SK-N-SH (cell line): ENCODE measurements at regions not wholly inside any gene's neighbourhood (a gene's known extent, or its start where the extent isn't known, plus 50 kb on each side); places are given as distances from the start of the nearest gene placed in this dataset.

Experiments
- CTCF ChIA-PET: fragments of 300-600, 350-600 bp; formaldehyde crosslinking; extraction: SDS; loops from one replicate; lab custom pipeline; 2021; lab: Yijun Ruan, JAX
- POLR2A ChIA-PET: fragments of 350-600 bp; sonication (Branson Sonifier 250); formaldehyde crosslinking; extraction: SDS; loops from one replicate; lab custom pipeline; 2020; ENCODE audit warnings: antibody characterized with exemption, inconsistent platforms; lab: Yijun Ruan, JAX
- DNase-seq: peaks from one replicate; pipeline ENCODE4 v3.0.0; 2012
- H2AFZ ChIP-seq: fragments of 200-600 bp; sonication (generic); 2 replicates; pipeline ENCODE4 v1.8.1; 2016; ENCODE audit warnings: antibody characterized with exemption, mild to moderate bottlenecking, low read depth
- H3F3A ChIP-seq: fragments of 200-600 bp; sonication (generic); replicated peaks from 2 replicates; pipeline ENCODE3; 2016; ENCODE audit warnings: antibody characterized with exemption, mild to moderate bottlenecking; ENCODE audit not compliant: insufficient read depth
- H3K27ac ChIP-seq, 2 experiments: fragments of 200-500 bp in 1 of 2; fragments of 200-600 bp in 1 of 2; sonication (Bioruptor generic) in 1 of 2; sonication (generic), shearing (Covaris generic) in 1 of 2; 2 replicates each; pipeline versions ENCODE4 v1.5.1 to v1.6.1; 2014 to 2016; ENCODE audit warnings: low read depth in 2 of 2, inconsistent platforms in 1 of 2, low read length in 1 of 2, mild to moderate bottlenecking in 1 of 2, mixed read lengths in 1 of 2
- H3K27me3 ChIP-seq: fragments of 200-600 bp; sonication (generic), shearing (Covaris generic); 2 replicates; pipeline ENCODE4 v1.6.1; 2016; ENCODE audit warnings: mixed run types; ENCODE audit not compliant: insufficient read depth
- H3K36me3 ChIP-seq, 2 experiments: fragments of 200-500 bp in 1 of 2; fragments of 200-600 bp in 1 of 2; sonication (Bioruptor generic) in 1 of 2; sonication (generic) in 1 of 2; replicated peaks in 1 of 2; 2 replicates each; pipeline versions ENCODE3 to v1.5.1; 2014 to 2016; ENCODE audit warnings: low read length in 1 of 2, mild to moderate bottlenecking in 1 of 2; ENCODE audit not compliant: insufficient read depth in 2 of 2, control insufficient read depth in 1 of 2
- H3K4me1 ChIP-seq, 2 experiments: fragments of 200-500 bp in 1 of 2; fragments of 200-600 bp in 1 of 2; sonication (Bioruptor generic) in 1 of 2; sonication (generic), shearing (Covaris generic) in 1 of 2; 2 replicates each; pipeline versions ENCODE4 v1.5.1 to v1.6.1; 2014 to 2016; ENCODE audit warnings: low read depth in 1 of 2, low read length in 1 of 2, mixed run types in 1 of 2; ENCODE audit not compliant: insufficient read depth in 2 of 2, control insufficient read depth in 1 of 2
- H3K4me2 ChIP-seq: fragments of 200-600 bp; sonication (generic), shearing (Covaris generic); 2 replicates; pipeline ENCODE4 v1.6.1; 2017; ENCODE audit warnings: mixed run types
- H3K4me3 ChIP-seq, 2 experiments: fragments of 200-500 bp in 1 of 2; fragments of 200-600 bp in 1 of 2; sonication (Bioruptor generic) in 1 of 2; sonication (generic), shearing (Covaris generic) in 1 of 2; 2 replicates each; pipeline versions ENCODE4 v1.5.1 to v1.8.1; 2014 to 2016; ENCODE audit warnings: low read depth in 2 of 2, inconsistent platforms in 1 of 2, low read length in 1 of 2, mild to moderate bottlenecking in 1 of 2, mixed read lengths in 1 of 2, moderate library complexity in 1 of 2
- H3K79me2 ChIP-seq: fragments of 200-600 bp; sonication (generic); 2 replicates; pipeline ENCODE4 v1.8.1; 2017; ENCODE audit warnings: mild to moderate bottlenecking; ENCODE audit not compliant: insufficient read depth
- H3K9ac ChIP-seq: fragments of 200-600 bp; sonication (generic); 2 replicates; pipeline ENCODE4 v1.6.1; 2017; ENCODE audit warnings: mixed run types
- H3K9me2 ChIP-seq: fragments of 200-600 bp; sonication (generic); 2 replicates; pipeline ENCODE4 v1.6.1; 2017; ENCODE audit warnings: mixed run types
- H3K9me3 ChIP-seq: fragments of 200-600 bp; sonication (generic); 2 replicates; pipeline ENCODE4 v1.6.1; 2017; ENCODE audit warnings: mixed run types, mild to moderate bottlenecking, moderate library complexity
- H4K20me1 ChIP-seq: fragments of 200-600 bp; sonication (generic); 2 replicates; pipeline ENCODE4 v1.6.1; 2017; ENCODE audit warnings: mild to moderate bottlenecking, mixed run types; ENCODE audit not compliant: insufficient read depth
- CHD2 ChIP-seq: fragments of 150-350 bp; IDR thresholded peaks from 2 replicates; pipeline ENCODE4 v1.6.1; 2018; ENCODE audit warnings: low read length; ENCODE audit not compliant: partially characterized antibody
- EP300 ChIP-seq, 2 experiments: IDR thresholded peaks; 2 replicates each; pipeline versions ENCODE4 v1.4.0 to v1.6.1; 2012; ENCODE audit warnings: borderline replicate concordance in 1 of 2, low read depth in 1 of 2, low read length in 1 of 2
- FOSL2 ChIP-seq: IDR thresholded peaks from 2 replicates; pipeline ENCODE4 v1.4.0; 2012; ENCODE audit warnings: low read depth, mild to moderate bottlenecking, moderate library complexity, borderline replicate concordance
- FOXJ3 ChIP-seq: sonication (generic); formaldehyde crosslinking; IDR thresholded peaks from 2 replicates; pipeline ENCODE4 v1.5.1; 2020; ENCODE audit warnings: mild to moderate bottlenecking, missing genetic modification reagents
- FOXM1 ChIP-seq: IDR thresholded peaks from 2 replicates; pipeline ENCODE4 v1.4.0; 2012; ENCODE audit warnings: low read depth, mild to moderate bottlenecking
- GABPA ChIP-seq: IDR thresholded peaks from 2 replicates; pipeline ENCODE4 v1.4.0; 2012; ENCODE audit warnings: low read depth, mild to moderate bottlenecking
- GATA2 ChIP-seq: sonication (generic); formaldehyde crosslinking; IDR thresholded peaks from 2 replicates; pipeline ENCODE4 v1.5.0; 2020; ENCODE audit warnings: mild to moderate bottlenecking, missing genetic modification reagents
- JUND ChIP-seq: IDR thresholded peaks from 2 replicates; pipeline ENCODE4 v1.4.0; 2012
- MEF2A ChIP-seq: IDR thresholded peaks from 2 replicates; pipeline ENCODE4 v1.4.0; 2012; ENCODE audit warnings: low read depth, borderline replicate concordance
- RAD21 ChIP-seq: IDR thresholded peaks from 2 replicates; pipeline ENCODE4 v1.6.1; 2012; ENCODE audit warnings: mild to moderate bottlenecking, low read length
- RCOR1 ChIP-seq: fragments of 150-350 bp; IDR thresholded peaks from 2 replicates; pipeline ENCODE4 v1.6.1; 2017; ENCODE audit warnings: antibody characterized with exemption, low read length
- RFX5 ChIP-seq: IDR thresholded peaks from 2 replicates; pipeline ENCODE4 v1.6.1; 2012; ENCODE audit warnings: mild to moderate bottlenecking, improper control_type of control experiment, low read length
- SIN3A ChIP-seq: IDR thresholded peaks from 2 replicates; pipeline ENCODE4 v1.6.1; 2012; ENCODE audit warnings: low read depth, mild to moderate bottlenecking, low read length, moderate library complexity, borderline replicate concordance
- SMC3 ChIP-seq: IDR thresholded peaks from 2 replicates; pipeline ENCODE4 v1.6.1; 2012; ENCODE audit warnings: low read depth, low read length, improper control_type of control experiment
- TEAD4 ChIP-seq: IDR thresholded peaks from 2 replicates; pipeline ENCODE4 v1.4.0; 2012; ENCODE audit warnings: mild to moderate bottlenecking, borderline replicate concordance; ENCODE audit not compliant: insufficient read depth
- WGBS: methylation state at CpG from one replicate; pipeline ENCODE4 v1.1.6; 2017; ENCODE audit warnings: low lambda C conversion rate; 5-methylcytosine and 5-hydroxymethylcytosine counted together
- TF ChIP-seq, protein P1 (sequence below): IDR thresholded peaks from 2 replicates; pipeline ENCODE4 v1.4.0; 2012; ENCODE audit warnings: low read depth, borderline replicate concordance
- TF ChIP-seq, protein P2 (sequence below): fragments of 150-350 bp; IDR thresholded peaks from 2 replicates; pipeline ENCODE4 v1.6.1; 2017; ENCODE audit warnings: antibody characterized with exemption, low read length, low read depth, borderline replicate concordance
- TF ChIP-seq, protein P3 (sequence below): IDR thresholded peaks from 2 replicates; pipeline ENCODE4; 2012

DNA sequence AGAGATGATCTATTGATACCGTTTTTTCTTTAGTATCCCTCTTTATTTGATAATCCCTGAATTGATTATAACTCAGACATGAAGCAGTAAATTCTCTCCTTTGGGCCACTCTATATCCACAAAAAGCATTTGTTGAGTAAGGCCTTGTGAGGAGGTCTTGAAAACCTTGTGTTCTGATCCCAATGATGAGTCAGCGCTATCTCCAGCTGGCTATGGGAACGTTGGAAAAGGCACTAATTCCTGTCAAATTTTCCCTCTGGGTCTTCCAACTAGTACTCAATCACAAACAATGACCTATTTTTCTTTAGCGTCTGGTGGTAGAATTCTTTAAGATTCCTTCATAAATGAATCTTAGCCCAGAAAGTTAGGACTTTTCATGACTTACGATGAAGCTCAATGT lies 168.4 kb upstream of the LRIG3 start:
- Histone ChIP-seq H3F3A (no peaks in the 10 kb centered on the region), H3K9me2 (no peaks in the 10 kb centered on the region), H3K4me2 (no peak overlapping the region), H3K4me3 (no peak overlapping the region), H3K79me2 (no peaks in the 10 kb centered on the region), H3K36me3 (no peaks in the 10 kb centered on the region), H4K20me1 (no peaks in the 10 kb centered on the region), H3K9ac (no peak overlapping the region), H2AFZ (no peak overlapping the region), H3K27ac (no peak overlapping the region), H3K9me3 (no peaks in the 10 kb centered on the region)
- DNase-seq: no peak
- WGBS: 71% methylated on average over 5 of the region's 5 CpGs
- CTCF ChIA-PET: interaction anchor here (0.7 kb wide), 1 partner anchor 24 kb away, joined by 3 read pairs; no protein-coding TSS in a partner anchor
- TF ChIP-seq CHD2 (no peak), GATA2 (CRISPR knock-in tag) (no peak), TEAD4 (no peak), RCOR1 (no peak), FOSL2 (no peak)
- TF ChIP-seq, protein P1, sequence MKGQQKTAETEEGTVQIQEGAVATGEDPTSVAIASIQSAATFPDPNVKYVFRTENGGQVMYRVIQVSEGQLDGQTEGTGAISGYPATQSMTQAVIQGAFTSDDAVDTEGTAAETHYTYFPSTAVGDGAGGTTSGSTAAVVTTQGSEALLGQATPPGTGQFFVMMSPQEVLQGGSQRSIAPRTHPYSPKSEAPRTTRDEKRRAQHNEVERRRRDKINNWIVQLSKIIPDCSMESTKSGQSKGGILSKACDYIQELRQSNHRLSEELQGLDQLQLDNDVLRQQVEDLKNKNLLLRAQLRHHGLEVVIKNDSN: no peak
- TF ChIP-seq, protein P2, sequence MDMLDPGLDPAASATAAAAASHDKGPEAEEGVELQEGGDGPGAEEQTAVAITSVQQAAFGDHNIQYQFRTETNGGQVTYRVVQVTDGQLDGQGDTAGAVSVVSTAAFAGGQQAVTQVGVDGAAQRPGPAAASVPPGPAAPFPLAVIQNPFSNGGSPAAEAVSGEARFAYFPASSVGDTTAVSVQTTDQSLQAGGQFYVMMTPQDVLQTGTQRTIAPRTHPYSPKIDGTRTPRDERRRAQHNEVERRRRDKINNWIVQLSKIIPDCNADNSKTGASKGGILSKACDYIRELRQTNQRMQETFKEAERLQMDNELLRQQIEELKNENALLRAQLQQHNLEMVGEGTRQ: no peak
- TF ChIP-seq, all 33 proteins: peak for 0
- H3K4me1 ChIP-seq: peaks cover 12 to 15% of the 10 kb centered on the region in 2 experiments; a peak in 3 of 4 replicates
- no peaks in the 10 kb centered on the region for H3K27me3 ChIP-seq
- POLR2A ChIA-PET: no interaction called here

DNA sequence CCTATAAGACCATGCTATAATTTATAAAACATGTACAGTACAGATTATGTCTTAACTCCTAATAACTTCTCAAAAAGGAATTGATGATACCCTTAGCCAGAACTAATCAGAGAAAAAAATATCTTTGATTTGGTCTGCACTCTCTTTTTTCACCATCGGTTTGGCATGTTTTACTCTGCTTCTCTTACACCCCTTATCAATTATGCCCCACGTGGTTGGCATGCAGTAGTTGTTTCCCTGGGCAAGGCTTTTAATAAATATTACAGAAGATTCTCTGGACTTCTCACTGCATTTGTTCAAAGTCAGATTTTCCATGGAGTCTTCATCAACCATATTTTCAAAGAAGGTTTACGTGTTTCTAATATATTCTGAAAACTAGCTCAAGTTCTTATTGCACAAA lies 167.4 kb upstream of the LRIG3 start:
- no peak overlapping the region for H3K27ac ChIP-seq
- no peak overlapping the region for H3K4me3 ChIP-seq
- no peak for DNase-seq
- ChIA-PET CTCF (interaction anchor here (0.6 to 1.7 kb wide), 3 partner anchors 24 to 547 kb away, joined by 3 to 8 read pairs (median 4); no protein-coding TSS in a partner anchor), POLR2A (no interaction called here)
- H2AFZ ChIP-seq: no peak overlapping the region
- no peaks in the 10 kb centered on the region for H4K20me1 ChIP-seq
- no peaks in the 10 kb centered on the region for H3K27me3 ChIP-seq
- no peaks in the 10 kb centered on the region for H3K9me3 ChIP-seq
- H3F3A ChIP-seq: no peaks in the 10 kb centered on the region
- peaks cover 12 to 15% of the 10 kb centered on the region in 2 experiments; a peak in 3 of 4 replicates for H3K4me1 ChIP-seq
- no peaks in the 10 kb centered on the region for H3K79me2 ChIP-seq
- TF ChIP-seq SMC3 (no peak), FOXJ3 (CRISPR knock-in tag) (no peak), JUND (no peak), RCOR1 (no peak), RAD21 (no peak), TEAD4 (no peak), FOXM1 (no peak), MEF2A (no peak), SIN3A (no peak), GABPA (no peak), EP300 (IDR thresholded peaks at IDR 0.05; ENCODE audit: borderline replicate concordance in 1 of 2, low read depth in 1 of 2, low read length in 1 of 2) (no peak), RFX5 (no peak)
- TF ChIP-seq, protein P3, sequence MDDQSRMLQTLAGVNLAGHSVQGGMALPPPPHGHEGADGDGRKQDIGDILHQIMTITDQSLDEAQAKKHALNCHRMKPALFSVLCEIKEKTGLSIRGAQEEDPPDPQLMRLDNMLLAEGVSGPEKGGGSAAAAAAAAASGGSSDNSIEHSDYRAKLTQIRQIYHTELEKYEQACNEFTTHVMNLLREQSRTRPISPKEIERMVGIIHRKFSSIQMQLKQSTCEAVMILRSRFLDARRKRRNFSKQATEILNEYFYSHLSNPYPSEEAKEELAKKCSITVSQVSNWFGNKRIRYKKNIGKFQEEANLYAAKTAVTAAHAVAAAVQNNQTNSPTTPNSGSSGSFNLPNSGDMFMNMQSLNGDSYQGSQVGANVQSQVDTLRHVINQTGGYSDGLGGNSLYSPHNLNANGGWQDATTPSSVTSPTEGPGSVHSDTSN: no peak
- TF ChIP-seq, protein P2: no peak
- no peak overlapping the region for H3K9ac ChIP-seq
- 55% methylated on average over 3 of the region's 3 CpGs for WGBS
- no peaks in the 10 kb centered on the region for H3K36me3 ChIP-seq
- no peak overlapping the region for H3K4me2 ChIP-seq
- no peaks in the 10 kb centered on the region for H3K9me2 ChIP-seq
